DOHH2 (cell line): ENCODE measurements at regions not wholly inside any gene's neighbourhood (a gene's known extent, or its start where the extent isn't known, plus 50 kb on each side); places are given as distances from the start of the nearest gene placed in this dataset.

Source experiments
- H3F3A ChIP-seq: fragments of 200-600 bp; sonication (generic), shearing (Covaris generic); 2 replicates; pipeline ENCODE4 v1.6.0; 2016; ENCODE audit warnings: antibody characterized with exemption, mild to moderate bottlenecking; ENCODE audit not compliant: control insufficient read depth, insufficient read depth
- H3K27ac ChIP-seq: fragments of 200-600 bp; sonication (generic); 2 replicates; pipeline ENCODE4 v1.5.1; 2014; ENCODE audit warnings: low read depth, mild to moderate bottlenecking, low read length, moderate library complexity
- H3K27me3 ChIP-seq: fragments of 200-600 bp; sonication (generic); 2 replicates; pipeline ENCODE4 v1.6.1; 2014; ENCODE audit warnings: mild to moderate bottlenecking, low read length, mixed read lengths; ENCODE audit not compliant: control insufficient read depth
- H3K36me3 ChIP-seq: fragments of 200-600 bp; sonication (generic); 2 replicates; pipeline ENCODE4 v1.6.1; 2014; ENCODE audit warnings: mild to moderate bottlenecking, low read length, moderate library complexity, mixed read lengths; ENCODE audit not compliant: control insufficient read depth
- H3K4me1 ChIP-seq: fragments of 200-600 bp; sonication (generic); 2 replicates; pipeline ENCODE4 v1.6.1; 2014; ENCODE audit warnings: mild to moderate bottlenecking, low read length, mixed read lengths; ENCODE audit not compliant: control insufficient read depth
- H3K4me2 ChIP-seq: fragments of 200-600 bp; sonication (generic); 2 replicates; pipeline ENCODE4 v1.6.0; 2014; ENCODE audit warnings: mild to moderate bottlenecking, low read length, moderate library complexity
- H3K4me3 ChIP-seq: fragments of 200-600 bp; sonication (generic); 2 replicates; pipeline ENCODE4 v1.5.1; 2014; ENCODE audit warnings: mild to moderate bottlenecking, low read length, mixed read lengths
- H3K79me2 ChIP-seq: fragments of 200-600 bp; sonication (generic); 2 replicates; pipeline ENCODE4 v1.6.1; 2014; ENCODE audit warnings: mild to moderate bottlenecking, low read length, mixed read lengths; ENCODE audit not compliant: control insufficient read depth
- H3K9me2 ChIP-seq: fragments of 200-600 bp; sonication (generic); replicated peaks from 2 replicates; pipeline ENCODE4 v1.6.1; 2014; ENCODE audit warnings: mild to moderate bottlenecking, low read length, mixed read lengths; ENCODE audit not compliant: control insufficient read depth
- H3K9me3 ChIP-seq: fragments of 200-600 bp; sonication (generic); 2 replicates; pipeline ENCODE4 v1.6.1; 2014; ENCODE audit warnings: antibody characterized with exemption, low read length, mixed read lengths; ENCODE audit not compliant: control insufficient read depth, insufficient read depth
- H4K20me1 ChIP-seq: fragments of 200-600 bp; sonication (generic); 2 replicates; pipeline ENCODE4 v1.6.0; 2014; ENCODE audit warnings: low read depth, mild to moderate bottlenecking, antibody characterized with exemption, low read length, moderate library complexity; ENCODE audit not compliant: control insufficient read depth, insufficient read depth
- EZH2phosphoT487 ChIP-seq: fragments of 200-600 bp; sonication (generic); IDR thresholded peaks from 2 replicates; pipeline ENCODE4 v1.6.1; 2017; ENCODE audit warnings: borderline replicate concordance, mild to moderate bottlenecking, antibody characterized with exemption, low read length, moderate library complexity, mixed read lengths
- TF ChIP-seq, protein P1 (sequence below): fragments of 200-600 bp; sonication (generic); IDR thresholded peaks from one replicate; pipeline ENCODE4 v1.5.1; 2014; ENCODE audit warnings: antibody characterized with exemption, mild to moderate bottlenecking, low read depth, low read length; ENCODE audit not compliant: poor library complexity, severe bottlenecking

GRCh38 chr14:29227631-29228030 lies 461.0 kb downstream of the FOXG1 start:
- Histone ChIP-seq H3K4me2 (no peak overlapping the region), H3K36me3 (no peaks in the 10 kb centered on the region), H4K20me1 (no peaks in the 10 kb centered on the region), H3K27ac (no peak overlapping the region), H3K9me3 (no peaks in the 10 kb centered on the region), H3F3A (no peaks in the 10 kb centered on the region), H3K4me3 (no peak overlapping the region), H3K9me2 (no peaks in the 10 kb centered on the region), H3K79me2 (no peaks in the 10 kb centered on the region), H3K27me3 (no peaks in the 10 kb centered on the region), H3K4me1 (no peaks in the 10 kb centered on the region)
- TF ChIP-seq, protein P1, sequence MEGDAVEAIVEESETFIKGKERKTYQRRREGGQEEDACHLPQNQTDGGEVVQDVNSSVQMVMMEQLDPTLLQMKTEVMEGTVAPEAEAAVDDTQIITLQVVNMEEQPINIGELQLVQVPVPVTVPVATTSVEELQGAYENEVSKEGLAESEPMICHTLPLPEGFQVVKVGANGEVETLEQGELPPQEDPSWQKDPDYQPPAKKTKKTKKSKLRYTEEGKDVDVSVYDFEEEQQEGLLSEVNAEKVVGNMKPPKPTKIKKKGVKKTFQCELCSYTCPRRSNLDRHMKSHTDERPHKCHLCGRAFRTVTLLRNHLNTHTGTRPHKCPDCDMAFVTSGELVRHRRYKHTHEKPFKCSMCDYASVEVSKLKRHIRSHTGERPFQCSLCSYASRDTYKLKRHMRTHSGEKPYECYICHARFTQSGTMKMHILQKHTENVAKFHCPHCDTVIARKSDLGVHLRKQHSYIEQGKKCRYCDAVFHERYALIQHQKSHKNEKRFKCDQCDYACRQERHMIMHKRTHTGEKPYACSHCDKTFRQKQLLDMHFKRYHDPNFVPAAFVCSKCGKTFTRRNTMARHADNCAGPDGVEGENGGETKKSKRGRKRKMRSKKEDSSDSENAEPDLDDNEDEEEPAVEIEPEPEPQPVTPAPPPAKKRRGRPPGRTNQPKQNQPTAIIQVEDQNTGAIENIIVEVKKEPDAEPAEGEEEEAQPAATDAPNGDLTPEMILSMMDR = no peak
- TF ChIP-seq EZH2phosphoT487 = no peak

GRCh38 chr14:29232153-29232552 lies 465.6 kb downstream of the FOXG1 start:
- Histone ChIP-seq H3K27ac (no peak overlapping the region), H3K9me3 (no peaks in the 10 kb centered on the region), H3K4me1 (no peaks in the 10 kb centered on the region), H3K4me2 (no peak overlapping the region), H3K27me3 (no peaks in the 10 kb centered on the region), H3K79me2 (no peaks in the 10 kb centered on the region), H3K9me2 (no peaks in the 10 kb centered on the region), H3K36me3 (no peaks in the 10 kb centered on the region), H3K4me3 (no peak overlapping the region), H3F3A (no peaks in the 10 kb centered on the region), H4K20me1 (no peaks in the 10 kb centered on the region)
- TF ChIP-seq, protein P1 = no peak
- TF ChIP-seq EZH2phosphoT487 = no peak

- no peaks in the 10 kb centered on the region for H3K27me3 ChIP-seq
- no peaks in the 10 kb centered on the region for H4K20me1 ChIP-seq
- H3K4me2 ChIP-seq = no peak overlapping the region
- TF ChIP-seq EZH2phosphoT487 = no peak
- no peaks in the 10 kb centered on the region for H3K4me1 ChIP-seq
- no peaks in the 10 kb centered on the region for H3F3A ChIP-seq
- H3K79me2 ChIP-seq = no peaks in the 10 kb centered on the region
- no peaks in the 10 kb centered on the region for H3K9me2 ChIP-seq
- no peaks in the 10 kb centered on the region for H3K9me3 ChIP-seq
- H3K4me3 ChIP-seq = no peak overlapping the region
- no peaks in the 10 kb centered on the region for H3K36me3 ChIP-seq
- H3K27ac ChIP-seq = no peak overlapping the region
Measured at GRCh38 chr14:29232711-29233110, 466.1 kb downstream of the FOXG1 start.

GRCh38 chr14:29233188-29233587 lies 466.6 kb downstream of the FOXG1 start:
- H3K27me3 ChIP-seq = no peaks in the 10 kb centered on the region; the same call in 1 of the 2 replicates
- H3K36me3 ChIP-seq = no peaks in the 10 kb centered on the region
- H3F3A ChIP-seq = no peaks in the 10 kb centered on the region
- H3K9me3 ChIP-seq = no peaks in the 10 kb centered on the region
- no peak overlapping the region for H3K4me2 ChIP-seq
- H3K4me3 ChIP-seq = no peak overlapping the region
- H3K4me1 ChIP-seq = no peaks in the 10 kb centered on the region
- no peak for TF ChIP-seq EZH2phosphoT487
- TF ChIP-seq, protein P1 = no peak
- H3K9me2 ChIP-seq = no peaks in the 10 kb centered on the region
- no peak overlapping the region for H3K27ac ChIP-seq
- no peaks in the 10 kb centered on the region for H4K20me1 ChIP-seq
- no peaks in the 10 kb centered on the region for H3K79me2 ChIP-seq
